PC-9 (cell line): ENCODE measurements at regions not wholly inside any gene's neighbourhood (a gene's known extent, or its start where the extent isn't known, plus 50 kb on each side); places are given as distances from the start of the nearest gene placed in this dataset.

Source experiments
- BruUV-seq: library from RNA; stranded (reverse); fragments of 400-500 nt; replicated peaks from 2 replicates; lab custom pipeline; 2021; lab: Mats Ljungman, UMichigan
- CTCF ChIA-PET: fragments of 300-600 bp; sonication (Branson Sonifier 250); formaldehyde crosslinking; loops from one replicate; lab custom pipeline; 2022; ENCODE audit warnings: antibody characterized with exemption; lab: Charles Lee
- POLR2A ChIA-PET: fragments of 300-600 bp; sonication (Branson Sonifier 250); formaldehyde crosslinking; loops from one replicate; lab custom pipeline; 2022; ENCODE audit warnings: antibody characterized with exemption; ENCODE audit not compliant: unreplicated experiment; lab: Charles Lee
- DNase-seq, 2 experiments: peaks; one replicate each; pipeline versions ENCODE4 v3.0.0 to v3.0.0-alpha.2; 2015 to 2022; ENCODE audit warnings: mixed read lengths in 1 of 2
- H2AFZ ChIP-seq: fragments of 200-600 bp; sonication (generic); 2 replicates; pipeline ENCODE4 v1.8.1; 2017; ENCODE audit warnings: antibody characterized with exemption
- H3F3A ChIP-seq: fragments of 200-600 bp; sonication (generic); 2 replicates; pipeline ENCODE4 v1.8.1; 2017; ENCODE audit warnings: antibody characterized with exemption, mild to moderate bottlenecking, low read depth; ENCODE audit not compliant: insufficient read depth
- H3K27ac ChIP-seq: fragments of 200-600 bp; sonication (generic); 2 replicates; pipeline ENCODE4 v1.6.1; 2016; ENCODE audit warnings: mixed run types
- H3K27me3 ChIP-seq: fragments of 200-600 bp; sonication (generic); 2 replicates; pipeline ENCODE4 v1.6.1; 2016; ENCODE audit warnings: low read depth, mixed run types; ENCODE audit not compliant: insufficient read depth
- H3K36me3 ChIP-seq: fragments of 200-600 bp; sonication (generic); 2 replicates; pipeline ENCODE4 v1.6.1; 2016; ENCODE audit warnings: low read depth, mixed run types
- H3K4me1 ChIP-seq: fragments of 200-600 bp; sonication (generic); replicated peaks from 2 replicates; pipeline ENCODE4 v1.6.1; 2016; ENCODE audit warnings: mixed run types; ENCODE audit not compliant: insufficient read depth
- H3K4me2 ChIP-seq: fragments of 200-600 bp; sonication (generic); 2 replicates; pipeline ENCODE4 v1.6.1; 2017; ENCODE audit warnings: mixed run types
- H3K4me3 ChIP-seq: fragments of 200-600 bp; sonication (generic); 2 replicates; pipeline ENCODE4 v1.6.1; 2016; ENCODE audit warnings: mixed run types
- H3K79me2 ChIP-seq: fragments of 200-600 bp; sonication (generic); 2 replicates; pipeline ENCODE4 v1.6.1; 2017; ENCODE audit warnings: low read depth, mixed run types
- H3K9me2 ChIP-seq: fragments of 200-600 bp; sonication (generic); 2 replicates; pipeline ENCODE4 v1.8.1; 2017; ENCODE audit warnings: mild to moderate bottlenecking; ENCODE audit not compliant: insufficient read depth
- H3K9me3 ChIP-seq: fragments of 200-600 bp; sonication (generic); 2 replicates; pipeline ENCODE4 v1.8.1; 2016; ENCODE audit warnings: low read depth; ENCODE audit not compliant: insufficient read depth
- H4K20me1 ChIP-seq: fragments of 200-600 bp; sonication (generic); 2 replicates; pipeline ENCODE4 v1.8.1; 2017; ENCODE audit not compliant: insufficient read depth
- EZH2 ChIP-seq: fragments of 200-600 bp; sonication (generic); IDR thresholded peaks from 2 replicates; pipeline ENCODE4 v1.8.0; 2017; ENCODE audit warnings: antibody characterized with exemption, low read depth
- intact Hi-C: fragments of 100-400 bp; cut with micrococcal nuclease; formaldehyde crosslinking; loops from one replicate; pipeline ENCODE4 v1.10.0; 2022; ENCODE audit not compliant: unreplicated experiment
- TF ChIP-seq, protein P1 (sequence below): fragments of 200-600 bp; sonication (generic); conservative IDR thresholded peaks from 2 replicates; pipeline ENCODE4 v1.6.1; 2017; ENCODE audit warnings: mixed run types, antibody characterized with exemption, mild to moderate bottlenecking, moderate library complexity

DNA sequence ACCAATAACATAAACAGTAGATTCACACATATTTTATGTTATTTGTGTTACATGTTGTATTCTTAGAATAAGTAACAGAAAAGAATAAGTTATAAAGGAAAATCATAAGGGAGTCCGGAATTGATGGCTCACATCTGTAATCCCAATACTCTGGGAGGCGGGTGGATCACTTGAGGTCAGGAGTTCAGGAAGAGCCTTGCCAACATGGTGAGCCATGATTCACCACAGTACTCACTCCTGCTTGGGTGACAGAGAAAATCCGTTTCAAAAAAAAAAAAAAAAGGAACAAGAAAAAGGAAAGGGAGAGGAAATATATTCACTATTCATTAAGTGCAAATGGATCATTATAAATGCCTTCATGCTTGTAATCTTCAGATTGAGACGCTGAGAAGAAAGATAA lies 533.3 kb upstream of the CDH9 start:
- H3K36me3 ChIP-seq: no peaks in the 10 kb centered on the region

DNA sequence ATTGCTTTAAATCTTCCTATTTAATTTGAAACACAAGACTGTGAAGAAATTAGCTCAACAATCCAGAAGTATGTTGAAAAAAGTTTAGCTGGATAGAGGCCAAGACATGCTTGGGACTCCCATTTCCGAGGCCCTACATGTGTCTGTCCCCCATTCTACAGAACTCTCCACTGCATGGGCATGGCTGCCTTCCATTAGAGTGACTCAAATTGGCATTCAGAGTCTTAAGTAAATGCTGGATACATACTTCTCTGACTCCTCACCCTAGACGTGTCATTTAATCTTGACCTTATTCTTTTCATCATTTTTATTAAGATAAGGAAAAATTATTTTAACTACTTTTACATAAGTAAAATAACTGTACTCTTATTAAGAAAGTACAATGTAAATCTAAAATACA lies 530.4 kb upstream of the CDH9 start:
- BruUV-seq: no TSS peak
- Histone ChIP-seq H3K9me2 (no peaks in the 10 kb centered on the region), H3K36me3 (no peaks in the 10 kb centered on the region), H3K27ac (no peak overlapping the region), H2AFZ (no peak overlapping the region), H3K27me3 (no peaks in the 10 kb centered on the region), H3F3A (no peaks in the 10 kb centered on the region), H3K4me3 (no peak overlapping the region), H3K79me2 (no peaks in the 10 kb centered on the region), H3K9me3 (no peaks in the 10 kb centered on the region), H3K4me2 (no peak overlapping the region), H4K20me1 (no peaks in the 10 kb centered on the region; the same call in 1 of the 2 replicates), H3K4me1 (no peaks in the 10 kb centered on the region)
- DNase-seq: no peak
- TF ChIP-seq EZH2: no peak
- TF ChIP-seq, protein P1, sequence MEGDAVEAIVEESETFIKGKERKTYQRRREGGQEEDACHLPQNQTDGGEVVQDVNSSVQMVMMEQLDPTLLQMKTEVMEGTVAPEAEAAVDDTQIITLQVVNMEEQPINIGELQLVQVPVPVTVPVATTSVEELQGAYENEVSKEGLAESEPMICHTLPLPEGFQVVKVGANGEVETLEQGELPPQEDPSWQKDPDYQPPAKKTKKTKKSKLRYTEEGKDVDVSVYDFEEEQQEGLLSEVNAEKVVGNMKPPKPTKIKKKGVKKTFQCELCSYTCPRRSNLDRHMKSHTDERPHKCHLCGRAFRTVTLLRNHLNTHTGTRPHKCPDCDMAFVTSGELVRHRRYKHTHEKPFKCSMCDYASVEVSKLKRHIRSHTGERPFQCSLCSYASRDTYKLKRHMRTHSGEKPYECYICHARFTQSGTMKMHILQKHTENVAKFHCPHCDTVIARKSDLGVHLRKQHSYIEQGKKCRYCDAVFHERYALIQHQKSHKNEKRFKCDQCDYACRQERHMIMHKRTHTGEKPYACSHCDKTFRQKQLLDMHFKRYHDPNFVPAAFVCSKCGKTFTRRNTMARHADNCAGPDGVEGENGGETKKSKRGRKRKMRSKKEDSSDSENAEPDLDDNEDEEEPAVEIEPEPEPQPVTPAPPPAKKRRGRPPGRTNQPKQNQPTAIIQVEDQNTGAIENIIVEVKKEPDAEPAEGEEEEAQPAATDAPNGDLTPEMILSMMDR: no peak
- ChIA-PET CTCF (no interaction called here), POLR2A (no interaction called here)
- intact Hi-C loops: no loop called here

More for the DNA sequence above, 533.3 kb upstream of the CDH9 start:
- POLR2A ChIA-PET: no interaction called here
- Histone ChIP-seq H3K4me1 (no peaks in the 10 kb centered on the region), H3K27me3 (no peaks in the 10 kb centered on the region), H3K4me2 (no peak overlapping the region), H3K27ac (no peak overlapping the region), H3K9me3 (no peaks in the 10 kb centered on the region), H3F3A (no peaks in the 10 kb centered on the region), H3K9me2 (no peaks in the 10 kb centered on the region), H2AFZ (no peak overlapping the region), H4K20me1 (no peaks in the 10 kb centered on the region; the same call in 1 of the 2 replicates), H3K79me2 (no peaks in the 10 kb centered on the region), H3K4me3 (no peak overlapping the region)
- intact Hi-C loops: no loop called here
- TF ChIP-seq, protein P1: no peak
- no peak for TF ChIP-seq EZH2
- DNase-seq: no peak
- no TSS peak for BruUV-seq
- CTCF ChIA-PET: no interaction called here

DNA sequence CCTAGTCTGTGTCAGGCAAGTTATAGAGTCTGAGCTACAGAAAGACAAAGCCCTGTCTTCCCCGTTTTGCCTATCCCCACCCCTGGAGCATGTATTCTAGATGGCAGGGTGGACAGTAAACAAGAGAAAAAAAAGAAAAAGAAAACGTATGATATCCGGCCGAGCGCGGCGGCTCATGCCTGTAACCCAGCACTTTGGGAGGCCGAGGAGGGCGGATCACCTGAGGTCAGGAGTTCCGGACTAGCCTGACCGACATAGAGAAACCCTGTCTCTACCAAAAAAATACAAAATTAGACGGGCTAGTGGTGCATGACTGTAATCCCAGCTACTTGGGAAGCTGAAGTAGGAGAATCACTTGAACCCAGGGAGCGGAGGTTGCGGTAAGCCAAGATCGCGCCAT lies 523.0 kb upstream of the CDH9 start:
- ChIA-PET POLR2A (no interaction called here), CTCF (no interaction called here)
- H3K4me3 ChIP-seq: no peak overlapping the region

More for the DNA sequence above, 523.0 kb upstream of the CDH9 start:
- TF ChIP-seq EZH2: no peak
- TF ChIP-seq, protein P1: no peak
- Histone ChIP-seq H2AFZ (no peak overlapping the region), H3K27ac (no peak overlapping the region), H3K4me1 (no peaks in the 10 kb centered on the region), H3F3A (no peaks in the 10 kb centered on the region), H3K4me2 (no peak overlapping the region), H3K79me2 (no peaks in the 10 kb centered on the region), H4K20me1 (no peaks in the 10 kb centered on the region), H3K27me3 (no peaks in the 10 kb centered on the region), H3K36me3 (no peaks in the 10 kb centered on the region), H3K9me3 (no peaks in the 10 kb centered on the region), H3K9me2 (no peaks in the 10 kb centered on the region)
- no peak for DNase-seq
- intact Hi-C loops: no loop called here
- BruUV-seq: no TSS peak
